Testis (tissue), 2 donors: ENCODE measurements at regions not wholly inside any gene's neighbourhood (a gene's known extent, or its start where the extent isn't known, plus 50 kb on each side); places are given as distances from the start of the nearest gene placed in this dataset.

Source experiments
- DNase-seq: peaks from one replicate; pipeline ENCODE4 v3.0.0-alpha.2; 2019
- H3K27ac ChIP-seq, 2 donors: fragments of 200-600 bp; sonication (generic); one replicate each; pipeline ENCODE4 v1.5.1; 2019
- H3K27me3 ChIP-seq: fragments of 200-600 bp; sonication (generic); one replicate; pipeline ENCODE4 v1.5.1; 2019
- H3K36me3 ChIP-seq: fragments of 200-600 bp; sonication (generic); one replicate; pipeline ENCODE4 v1.5.1; 2017; ENCODE audit warnings: low read depth; ENCODE audit errors: missing control alignments
- H3K4me1 ChIP-seq: fragments of 200-600 bp; sonication (generic); one replicate; pipeline ENCODE4 v1.5.1; 2019
- H3K4me3 ChIP-seq, 2 donors: fragments of 200-600 bp; sonication (generic); one replicate each; pipeline ENCODE4 v1.5.1; 2017 to 2019
- H3K9me3 ChIP-seq: fragments of 200-600 bp; sonication (generic); one replicate; pipeline ENCODE4 v1.5.1; 2017
- POLR2A ChIP-seq: fragments of 450-650 bp; IDR thresholded peaks from one replicate; pipeline ENCODE4 v1.6.1; 2017; ENCODE audit warnings: antibody characterized with exemption, mild to moderate bottlenecking, moderate library complexity
- WGBS, 2 donors: methylation state at CpG; one replicate each; pipeline ENCODE4 v1.1.5; 2018; 5-methylcytosine and 5-hydroxymethylcytosine counted together
- intact Hi-C: fragments of 100-400 bp; cut with DNase I; formaldehyde crosslinking; loops from one replicate; pipeline ENCODE4 v1.15.1; 2023; ENCODE audit warnings: low total_unique reads
- TF ChIP-seq, protein P1 (sequence below), 3 experiments: fragments of 450-650 bp in 2 of 3; fragments of 200-600 bp in 1 of 3; sonication (generic) in 1 of 3; IDR thresholded peaks; one replicate each; pipeline ENCODE4 v1.5.1; 2016 to 2019; ENCODE audit warnings: antibody characterized with exemption in 3 of 3, mild to moderate bottlenecking in 2 of 3, moderate library complexity in 1 of 3

DNA sequence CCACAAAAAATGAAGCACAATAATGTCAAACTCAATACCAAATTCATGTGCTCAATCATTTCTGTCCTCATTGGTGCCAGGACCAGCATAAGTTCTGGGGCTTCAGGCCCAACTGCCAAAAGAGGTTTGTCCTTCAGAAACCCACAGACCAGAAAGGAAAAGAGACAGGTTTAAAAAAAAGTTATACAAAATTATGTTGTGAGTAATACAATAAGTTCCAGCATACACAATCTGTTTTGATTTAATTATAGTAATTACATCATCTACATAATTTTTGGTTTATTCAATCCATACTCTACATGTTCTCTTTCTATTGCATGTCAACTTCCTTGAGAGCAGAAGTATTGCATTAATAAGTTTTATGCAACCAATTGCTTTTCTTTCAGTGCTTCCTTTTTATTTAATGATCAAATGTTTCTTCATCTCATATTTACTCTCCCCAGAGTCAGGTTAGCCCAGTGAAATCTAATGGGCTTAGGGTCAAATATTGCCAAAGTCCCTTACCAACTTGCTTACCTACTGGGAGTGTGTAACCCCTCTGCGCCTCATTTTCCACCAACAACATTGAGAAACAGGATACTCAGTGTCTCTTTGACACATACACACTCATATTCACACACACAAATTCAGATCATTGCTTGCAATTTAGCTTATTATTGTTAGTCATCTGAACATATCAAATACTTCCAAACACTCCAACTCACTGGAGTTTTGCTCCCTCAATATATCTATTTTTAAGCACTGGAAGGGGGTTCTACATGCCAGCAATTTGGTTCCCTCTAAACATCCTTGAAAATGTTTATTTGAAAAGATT is 424.4 kb upstream of the MARCKS start:
- Histone ChIP-seq H3K4me1 (no peaks in the 10 kb centered on the region), H3K36me3 (no peaks in the 10 kb centered on the region), H3K27me3 (no peaks in the 10 kb centered on the region), H3K4me3 (no peak overlapping the region), H3K27ac (no peak overlapping the region), H3K9me3 (no peaks in the 10 kb centered on the region)
- no peak for DNase-seq
- no peak for TF ChIP-seq POLR2A
- TF ChIP-seq, protein P1, sequence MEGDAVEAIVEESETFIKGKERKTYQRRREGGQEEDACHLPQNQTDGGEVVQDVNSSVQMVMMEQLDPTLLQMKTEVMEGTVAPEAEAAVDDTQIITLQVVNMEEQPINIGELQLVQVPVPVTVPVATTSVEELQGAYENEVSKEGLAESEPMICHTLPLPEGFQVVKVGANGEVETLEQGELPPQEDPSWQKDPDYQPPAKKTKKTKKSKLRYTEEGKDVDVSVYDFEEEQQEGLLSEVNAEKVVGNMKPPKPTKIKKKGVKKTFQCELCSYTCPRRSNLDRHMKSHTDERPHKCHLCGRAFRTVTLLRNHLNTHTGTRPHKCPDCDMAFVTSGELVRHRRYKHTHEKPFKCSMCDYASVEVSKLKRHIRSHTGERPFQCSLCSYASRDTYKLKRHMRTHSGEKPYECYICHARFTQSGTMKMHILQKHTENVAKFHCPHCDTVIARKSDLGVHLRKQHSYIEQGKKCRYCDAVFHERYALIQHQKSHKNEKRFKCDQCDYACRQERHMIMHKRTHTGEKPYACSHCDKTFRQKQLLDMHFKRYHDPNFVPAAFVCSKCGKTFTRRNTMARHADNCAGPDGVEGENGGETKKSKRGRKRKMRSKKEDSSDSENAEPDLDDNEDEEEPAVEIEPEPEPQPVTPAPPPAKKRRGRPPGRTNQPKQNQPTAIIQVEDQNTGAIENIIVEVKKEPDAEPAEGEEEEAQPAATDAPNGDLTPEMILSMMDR (IDR thresholded peaks at IDR 0.05), result no peak
- intact Hi-C loops, result no loop called here
- 95 to 96% methylated on average over 1 of the region's 1 CpG for WGBS, 2 donors

- Histone ChIP-seq H3K9me3 (no peaks in the 10 kb centered on the region), H3K4me1 (no peaks in the 10 kb centered on the region), H3K36me3 (no peaks in the 10 kb centered on the region), H3K4me3 (no peak overlapping the region), H3K27ac (no peak overlapping the region), H3K27me3 (no peaks in the 10 kb centered on the region)
- TF ChIP-seq, protein P1 (IDR thresholded peaks at IDR 0.05), result no peak
- no peak for TF ChIP-seq POLR2A
- intact Hi-C loops, result no loop called here
- WGBS, 2 donors, result 58 to 60% methylated on average over 6 of the region's 6 CpGs
- peak; percentile 28 for DNase-seq
Observed at GRCh38 chr6:113433335-113433991, 423.7 kb upstream of the MARCKS start.

DNA sequence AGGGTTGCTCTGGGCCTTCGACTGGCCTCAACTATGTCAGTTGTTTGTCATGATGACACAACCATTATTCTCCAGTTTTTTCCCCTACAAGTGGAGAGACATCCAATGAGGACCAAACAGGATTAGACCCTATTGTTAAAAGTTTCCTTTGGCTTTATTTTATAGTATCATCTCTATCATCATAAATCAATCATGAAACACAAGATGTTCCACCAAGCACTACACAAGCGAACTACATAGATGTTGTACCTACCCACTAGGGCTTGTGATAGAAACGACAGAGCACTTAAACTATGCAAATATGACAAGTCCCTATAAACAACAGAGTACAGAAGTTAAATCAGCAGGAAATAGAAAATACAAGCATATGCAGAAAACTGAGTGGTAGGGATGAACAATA is 422.5 kb upstream of the MARCKS start:
- no peaks in the 10 kb centered on the region for H3K27me3 ChIP-seq
- H3K9me3 ChIP-seq, result no peaks in the 10 kb centered on the region
- no peaks in the 10 kb centered on the region for H3K36me3 ChIP-seq
- intact Hi-C loops, result no loop called here
- WGBS, 2 donors, result 79 to 90% methylated on average over 3 of the region's 3 CpGs
- no peak overlapping the region for H3K27ac ChIP-seq
- no peak overlapping the region for H3K4me3 ChIP-seq
- TF ChIP-seq, protein P1 (IDR thresholded peaks at IDR 0.05), result no peak
- no peak for TF ChIP-seq POLR2A
- H3K4me1 ChIP-seq, result no peaks in the 10 kb centered on the region
- no peak for DNase-seq

DNA sequence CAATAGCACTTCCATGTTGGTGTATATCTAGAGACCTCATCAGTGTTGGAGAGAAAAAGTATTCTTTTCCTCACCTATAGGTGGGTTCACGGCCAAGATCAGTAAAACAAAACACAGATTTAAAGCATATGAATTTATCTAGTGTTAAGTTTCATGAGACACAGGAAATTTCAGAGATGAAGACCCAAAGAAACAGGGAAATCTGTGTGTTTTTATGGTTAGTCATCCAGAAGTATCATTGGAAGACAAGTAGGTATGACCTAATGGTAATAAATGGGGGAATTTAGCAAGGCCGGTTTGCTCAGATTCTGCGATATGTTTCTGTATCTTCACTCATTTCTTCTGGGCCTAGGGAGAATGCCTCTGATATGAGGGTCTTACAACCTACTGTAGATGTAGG is 419.6 kb upstream of the MARCKS start:
- intact Hi-C loops, result no loop called here
- Histone ChIP-seq H3K27me3 (no peaks in the 10 kb centered on the region), H3K4me3 (no peak overlapping the region), H3K27ac (no peak overlapping the region), H3K4me1 (no peaks in the 10 kb centered on the region), H3K36me3 (no peaks in the 10 kb centered on the region), H3K9me3 (no peaks in the 10 kb centered on the region)
- DNase-seq, result no peak
- no peak for TF ChIP-seq POLR2A
- TF ChIP-seq, protein P1 (IDR thresholded peaks at IDR 0.05), result no peak
- WGBS, 2 donors, result 47% methylated on average over 3 of the region's 3 CpGs
